ENCODE measurements at regions not wholly inside any gene's neighbourhood (a gene's known extent, or its start where the extent isn't known, plus 50 kb on each side); places are given as distances from the start of the nearest gene placed in this dataset.
"Not testable (repeated sequence)": the region's sequence is repeated elsewhere in the genome, so short reads cannot be mapped to it uniquely, and the experiment has no call there.

- POLR2A ChIA-PET (ENCODE audit: partially characterized antibody), result no interaction called here
Observed at GRCh38 chr16:31674686-31675085, 147.0 kb downstream of the AHSP start.

GRCh38 chr16:31676731-31677130 lies 149.0 kb downstream of the AHSP start:
- Histone ChIP-seq H3K27ac (ENCODE audit: low read depth, low read length) (no peak overlapping the region), H3K36me3 (ENCODE audit: insufficient read depth, low read length) (no peaks in the 10 kb centered on the region), H3K27me3 (ENCODE audit: insufficient read depth, low read length) (no peaks in the 10 kb centered on the region), H3K9me3 (ENCODE audit: control insufficient read depth in 1 of 2, low read length in 2 of 2) (no peaks in the 10 kb centered on the region), H3K4me1 (ENCODE audit: insufficient read depth, low read length) (no peaks in the 10 kb centered on the region), H3K4me3 (ENCODE audit: low read length in 2 of 2) (no peak overlapping the region)
- no peak for DNase-seq
- ChIA-PET POLR2A (ENCODE audit: partially characterized antibody) (no interaction called here), CTCF (ENCODE audit: partially characterized antibody) (no interaction called here)
- H3K27ac Mint-ChIP-seq, result no peak overlapping the region
- intact Hi-C loops (cut with micrococcal nuclease), result no loop called here
- peaks cover 1 to 7% (median 6%) of the 10 kb centered on the region in 4 donors for H3K4me1 Mint-ChIP-seq
- H3K4me3 Mint-ChIP-seq, result no peak overlapping the region
- H3K9me3 Mint-ChIP-seq, result peaks cover 0 to 14% (median 5%) of the 10 kb centered on the region in 8 donors
- H3K36me3 Mint-ChIP-seq, result peaks cover 0 to 7% of the 10 kb centered on the region in 2 donors
- H3K27me3 Mint-ChIP-seq, result peaks cover 5 to 7% of the 10 kb centered on the region in 2 donors

More at GRCh38 chr16:31674686-31675085, 147.0 kb downstream of the AHSP start:
- H3K4me3 ChIP-seq (ENCODE audit: low read length in 2 of 2), result no peak overlapping the region
- peaks cover 3 to 12% of the 10 kb centered on the region in 2 donors for H3K27me3 Mint-ChIP-seq
- H3K36me3 ChIP-seq (ENCODE audit: insufficient read depth, low read length), result no peaks in the 10 kb centered on the region
- no peak overlapping the region for H3K27ac Mint-ChIP-seq
- H3K4me3 Mint-ChIP-seq, result no peak overlapping the region
- H3K9me3 ChIP-seq (ENCODE audit: control insufficient read depth in 1 of 2, low read length in 2 of 2), result no peaks in the 10 kb centered on the region
- CTCF ChIA-PET (ENCODE audit: partially characterized antibody), result no interaction called here
- H3K27me3 ChIP-seq (ENCODE audit: insufficient read depth, low read length), result no peaks in the 10 kb centered on the region
- no peak for DNase-seq
- intact Hi-C loops (cut with micrococcal nuclease), result no loop called here
- peaks cover 0 to 7% of the 10 kb centered on the region in 2 donors for H3K36me3 Mint-ChIP-seq
- no peak overlapping the region for H3K27ac ChIP-seq (ENCODE audit: low read depth, low read length)
- H3K9me3 Mint-ChIP-seq, result peaks cover 0 to 25% (median 12%) of the 10 kb centered on the region in 8 donors
- H3K4me1 Mint-ChIP-seq, result peaks cover 1 to 7% (median 6%) of the 10 kb centered on the region in 4 donors
- no peaks in the 10 kb centered on the region for H3K4me1 ChIP-seq (ENCODE audit: insufficient read depth, low read length)

GRCh38 chr16:31678649-31679325 lies 151.1 kb downstream of the AHSP start:
- no peak overlapping the region for H3K27ac Mint-ChIP-seq
- peaks cover 0 to 7% of the 10 kb centered on the region in 2 donors for H3K36me3 Mint-ChIP-seq
- Histone ChIP-seq H3K4me1 (ENCODE audit: insufficient read depth, low read length) (no peaks in the 10 kb centered on the region), H3K36me3 (ENCODE audit: insufficient read depth, low read length) (no peaks in the 10 kb centered on the region), H3K27ac (ENCODE audit: low read depth, low read length) (no peak overlapping the region), H3K9me3 (ENCODE audit: control insufficient read depth in 1 of 2, low read length in 2 of 2) (no peaks in the 10 kb centered on the region), H3K27me3 (ENCODE audit: insufficient read depth, low read length) (no peaks in the 10 kb centered on the region), H3K4me3 (ENCODE audit: low read length in 2 of 2) (no peak overlapping the region)
- POLR2A ChIA-PET (ENCODE audit: partially characterized antibody), result no interaction called here
- CTCF ChIA-PET (ENCODE audit: partially characterized antibody), result no interaction called here
- no peak overlapping the region for H3K4me3 Mint-ChIP-seq
- peaks cover 1 to 7% (median 6%) of the 10 kb centered on the region in 4 donors for H3K4me1 Mint-ChIP-seq
- H3K27me3 Mint-ChIP-seq, result peaks cover 7 to 10% of the 10 kb centered on the region in 2 donors
- H3K9me3 Mint-ChIP-seq, result peaks cover 0 to 12% (median 5%) of the 10 kb centered on the region in 8 donors
- no peak for DNase-seq
- intact Hi-C loops (cut with micrococcal nuclease), result no loop called here

GRCh38 chr16:31689331-31689730 lies 161.6 kb downstream of the AHSP start:
- intact Hi-C loops (cut with micrococcal nuclease); DNase-seq; CTCF ChIA-PET (ENCODE audit: partially characterized antibody); H3K27me3 Mint-ChIP-seq; H3K27ac Mint-ChIP-seq; H3K4me1 Mint-ChIP-seq; H3K4me3 ChIP-seq (ENCODE audit: low read length in 2 of 2); POLR2A ChIA-PET (ENCODE audit: partially characterized antibody); H3K36me3 Mint-ChIP-seq; H3K27ac ChIP-seq (ENCODE audit: low read depth, low read length); H3K36me3 ChIP-seq (ENCODE audit: insufficient read depth, low read length); H3K4me1 ChIP-seq (ENCODE audit: insufficient read depth, low read length); H3K27me3 ChIP-seq (ENCODE audit: insufficient read depth, low read length); H3K4me3 Mint-ChIP-seq; H3K9me3 ChIP-seq (ENCODE audit: control insufficient read depth in 1 of 2, low read length in 2 of 2): not testable (repeated sequence)
- H3K9me3 Mint-ChIP-seq, result peaks cover 0 to 17% (median 7%) of the 10 kb centered on the region in 8 donors

- peaks cover 28% of the 10 kb centered on the region for H3K4me1 ChIP-seq (ENCODE audit: insufficient read depth, low read length)
- H3K27me3 ChIP-seq (ENCODE audit: insufficient read depth, low read length); H3K36me3 ChIP-seq (ENCODE audit: insufficient read depth, low read length); H3K4me1 Mint-ChIP-seq; H3K9me3 ChIP-seq (ENCODE audit: control insufficient read depth in 1 of 2, low read length in 2 of 2); H3K4me3 ChIP-seq (ENCODE audit: low read length in 2 of 2); H3K27ac ChIP-seq (ENCODE audit: low read depth, low read length); H3K27ac Mint-ChIP-seq; CTCF ChIA-PET (ENCODE audit: partially characterized antibody); H3K4me3 Mint-ChIP-seq; H3K36me3 Mint-ChIP-seq; DNase-seq; H3K27me3 Mint-ChIP-seq; intact Hi-C loops (cut with micrococcal nuclease): not testable (repeated sequence)
- peaks cover 0 to 12% (median 4%) of the 10 kb centered on the region in 8 donors for H3K9me3 Mint-ChIP-seq
- POLR2A ChIA-PET (ENCODE audit: partially characterized antibody), result interaction anchor here (0.8 kb wide), 1 partner anchor 21 kb away, joined by 3 read pairs; a partner anchor contains a TSS
Observed at GRCh38 chr16:31692338-31692737, 164.6 kb downstream of the AHSP start.

GRCh38 chr16:31693733-31694132 lies 166.0 kb downstream of the AHSP start:
- Histone ChIP-seq H3K4me3 (ENCODE audit: low read length in 2 of 2) (no peak overlapping the region), H3K9me3 (ENCODE audit: control insufficient read depth in 1 of 2, low read length in 2 of 2) (no peaks in the 10 kb centered on the region), H3K27me3 (ENCODE audit: insufficient read depth, low read length) (no peaks in the 10 kb centered on the region), H3K4me1 (ENCODE audit: insufficient read depth, low read length) (peaks cover 28% of the 10 kb centered on the region), H3K36me3 (ENCODE audit: insufficient read depth, low read length) (no peaks in the 10 kb centered on the region), H3K27ac (ENCODE audit: low read depth, low read length) (no peak overlapping the region)
- POLR2A ChIA-PET (ENCODE audit: partially characterized antibody), result no interaction called here
- Mint-ChIP-seq H3K9me3 (peaks cover 0 to 8% (median 2%) of the 10 kb centered on the region in 8 donors), H3K27ac (no peak overlapping the region), H3K4me3 (no peak overlapping the region), H3K27me3 (no peaks in the 10 kb centered on the region), H3K36me3 (no peaks in the 10 kb centered on the region), H3K4me1 (peaks cover 0 to 7% (median 6%) of the 10 kb centered on the region in 4 donors)
- no peak for DNase-seq
- CTCF ChIA-PET (ENCODE audit: partially characterized antibody), result no interaction called here
- intact Hi-C loops (cut with micrococcal nuclease), result no loop called here

GRCh38 chr16:31694461-31694860 lies 166.8 kb downstream of the AHSP start:
- Histone ChIP-seq H3K27me3 (ENCODE audit: insufficient read depth, low read length) (no peaks in the 10 kb centered on the region), H3K27ac (ENCODE audit: low read depth, low read length) (no peak overlapping the region), H3K36me3 (ENCODE audit: insufficient read depth, low read length) (no peaks in the 10 kb centered on the region), H3K9me3 (ENCODE audit: control insufficient read depth in 1 of 2, low read length in 2 of 2) (no peaks in the 10 kb centered on the region), H3K4me1 (ENCODE audit: insufficient read depth, low read length) (peaks cover 28% of the 10 kb centered on the region), H3K4me3 (ENCODE audit: low read length in 2 of 2) (no peak overlapping the region)
- Mint-ChIP-seq H3K27me3 (no peaks in the 10 kb centered on the region), H3K36me3 (no peaks in the 10 kb centered on the region), H3K4me3 (no peak overlapping the region), H3K9me3 (peaks cover 0 to 8% (median 2%) of the 10 kb centered on the region in 8 donors), H3K27ac (no peak overlapping the region), H3K4me1 (peaks cover 0 to 7% (median 6%) of the 10 kb centered on the region in 4 donors)
- ChIA-PET POLR2A (ENCODE audit: partially characterized antibody) (no interaction called here), CTCF (ENCODE audit: partially characterized antibody) (no interaction called here)
- no peak for DNase-seq
- intact Hi-C loops (cut with micrococcal nuclease), result no loop called here
